GM12878 (cell line): ENCODE measurements at regions not wholly inside any gene's neighbourhood (a gene's known extent, or its start where the extent isn't known, plus 50 kb on each side); places are given as distances from the start of the nearest gene placed in this dataset.

Source experiments
- ATAC-seq: fragments of 200-7000 bp; cut with Tn5 transposase; 3 replicates; pipeline ENCODE4 v1.9.1; 2020; ENCODE audit warnings: mild to moderate bottlenecking, moderate library complexity
- BruUV-seq: library from RNA; stranded (reverse); fragments of 400-500 nt; replicated peaks from 2 replicates; lab custom pipeline; 2021; lab: Mats Ljungman, UMichigan
- CTCF ChIA-PET: fragments of 300-600 bp; sonication (Branson Sonifier 250); formaldehyde crosslinking; extraction: SDS; loops from one replicate; lab custom pipeline; 2021; ENCODE audit warnings: inconsistent platforms; lab: Yijun Ruan, JAX
- POLR2A ChIA-PET: fragments of 350-600 bp; formaldehyde crosslinking; extraction: SDS; loops from one replicate; lab custom pipeline; 2021; ENCODE audit warnings: inconsistent platforms; lab: Charles Lee
- RAD21 ChIA-PET: fragments of 300-600 bp; sonication (Branson Sonifier 250); formaldehyde crosslinking; loops from one replicate; lab custom pipeline; 2023; ENCODE audit warnings: antibody characterized with exemption; ENCODE audit not compliant: unreplicated experiment; lab: Charles Lee
- SMC1A ChIA-PET: fragments of 300-600 bp; sonication (Branson Sonifier 250); formaldehyde crosslinking; loops from one replicate; lab custom pipeline; 2023; ENCODE audit not compliant: unreplicated experiment, uncharacterized antibody; lab: Charles Lee
- DNase-seq: peaks from one replicate; pipeline ENCODE4 v3.0.0-alpha.2; 2011; ENCODE audit warnings: low read depth, low spot score
- FAIRE-seq: peaks from 3 replicates; lab custom pipeline; 2011; peaks lifted over from hg19 to GRCh38; lab: Jason Lieb, UNC
- H2AFZ ChIP-seq: 2 replicates; pipeline ENCODE4 v1.6.0; 2011; ENCODE audit warnings: low read depth, low read length, control low read depth; ENCODE audit not compliant: control insufficient read depth
- H3K27ac ChIP-seq: 2 replicates; pipeline ENCODE4 v1.5.1; 2011; ENCODE audit warnings: control low read depth; ENCODE audit not compliant: control insufficient read depth, insufficient read depth
- H3K27me3 ChIP-seq, 2 experiments: replicated peaks in 1 of 2; 2 replicates each; pipeline versions ENCODE4 v1.6.0 to v1.6.1; 2011; ENCODE audit warnings: low read length in 1 of 2; ENCODE audit not compliant: control insufficient read depth in 2 of 2, insufficient read depth in 2 of 2
- H3K36me3 ChIP-seq, 2 experiments: 2 replicates each; pipeline ENCODE4 v1.5.1; 2011; ENCODE audit warnings: low read length in 1 of 2; ENCODE audit not compliant: control insufficient read depth in 2 of 2, insufficient read depth in 2 of 2
- H3K4me1 ChIP-seq: 2 replicates; pipeline ENCODE4 v1.6.1; 2011; ENCODE audit warnings: mild to moderate bottlenecking, low read length, moderate library complexity, mixed read lengths; ENCODE audit not compliant: control insufficient read depth, insufficient read depth
- H3K4me2 ChIP-seq: 2 replicates; pipeline ENCODE4 v1.6.0; 2011; ENCODE audit warnings: control low read depth; ENCODE audit not compliant: control insufficient read depth, insufficient read depth
- H3K4me3 ChIP-seq: fragments of 200-600 bp; sonication (generic); 2 replicates; pipeline ENCODE4 v1.5.1; 2016
- H3K79me2 ChIP-seq: 2 replicates; pipeline ENCODE4 v1.6.0; 2011; ENCODE audit warnings: low read length; ENCODE audit not compliant: control insufficient read depth, insufficient read depth
- H3K9ac ChIP-seq: 2 replicates; pipeline ENCODE4 v1.8.0; 2011; ENCODE audit warnings: low read length, control low read depth, mixed read lengths; ENCODE audit not compliant: control insufficient read depth, insufficient read depth
- H3K9me3 ChIP-seq: replicated peaks from 3 replicates; pipeline ENCODE4 v1.5.1; 2011; ENCODE audit warnings: mild to moderate bottlenecking, low read length; ENCODE audit not compliant: control insufficient read depth, insufficient read depth
- H4K20me1 ChIP-seq: 2 replicates; pipeline ENCODE4 v1.6.0; 2011; ENCODE audit not compliant: control insufficient read depth, insufficient read depth
- BMI1 ChIP-seq: fragments of 450-650 bp; IDR thresholded peaks from 2 replicates; pipeline ENCODE4 v1.6.1; 2016; ENCODE audit warnings: mild to moderate bottlenecking, moderate library complexity, borderline replicate concordance
- CBX5 ChIP-seq: sonication (generic); IDR thresholded peaks from 2 replicates; pipeline ENCODE4 v1.6.1; 2016; ENCODE audit warnings: low read depth, moderate library complexity, mild to moderate bottlenecking, inconsistent platforms
- CHD1 ChIP-seq: IDR thresholded peaks from 2 replicates; pipeline ENCODE4 v1.6.1; 2012; ENCODE audit warnings: low read depth, low read length, improper control_type of control experiment
- GABPA ChIP-seq: IDR thresholded peaks from 2 replicates; pipeline ENCODE4 v1.6.1; 2014; ENCODE audit warnings: antibody characterized with exemption, low read depth, mild to moderate bottlenecking, inconsistent platforms
- GATAD2B ChIP-seq: fragments of 450-650 bp; conservative IDR thresholded peaks from 2 replicates; pipeline ENCODE4 v1.6.1; 2017; ENCODE audit warnings: low read depth, mild to moderate bottlenecking, moderate library complexity
- HCFC1 ChIP-seq: fragments of 150-350 bp; IDR thresholded peaks from 2 replicates; pipeline ENCODE4 v1.6.1; 2014; ENCODE audit warnings: low read length
- HDAC2 ChIP-seq: fragments of 200-600 bp; sonication (generic); IDR thresholded peaks from 2 replicates; pipeline ENCODE4 v1.6.1; 2017
- HDAC6 ChIP-seq: fragments of 200-600 bp; sonication (generic); IDR thresholded peaks from one replicate; pipeline ENCODE4 v1.8.0; 2017; ENCODE audit warnings: antibody characterized with exemption; ENCODE audit not compliant: unreplicated experiment
- JUND ChIP-seq: IDR thresholded peaks from 2 replicates; pipeline ENCODE4 v1.6.1; 2012; ENCODE audit warnings: low read depth, mild to moderate bottlenecking, low read length, improper control_type of control experiment, moderate library complexity
- MTA2 ChIP-seq: fragments of 450-650 bp; IDR thresholded peaks from 2 replicates; pipeline ENCODE4 v1.6.1; 2016; ENCODE audit warnings: low read depth, mild to moderate bottlenecking, moderate library complexity
- NR2F1 ChIP-seq: fragments of 450-650 bp; conservative IDR thresholded peaks from 2 replicates; pipeline ENCODE4 v1.6.1; 2017; ENCODE audit warnings: mild to moderate bottlenecking
- PML ChIP-seq: IDR thresholded peaks from 2 replicates; pipeline ENCODE4 v1.6.1; 2012; ENCODE audit warnings: low read length, inconsistent platforms
- RFX5 ChIP-seq: IDR thresholded peaks from 2 replicates; pipeline ENCODE4 v1.6.1; 2011; ENCODE audit warnings: low read depth, low read length, improper control_type of control experiment
- SMC3 ChIP-seq: IDR thresholded peaks from 2 replicates; pipeline ENCODE4 v1.6.1; 2011; ENCODE audit warnings: low read length, improper control_type of control experiment, borderline replicate concordance
- SPI1 ChIP-seq: IDR thresholded peaks from 2 replicates; pipeline ENCODE4 v1.6.1; 2011; ENCODE audit warnings: low read depth, mild to moderate bottlenecking, low read length, moderate library complexity, borderline replicate concordance; ENCODE audit not compliant: insufficient read depth
- SREBF1 ChIP-seq: IDR thresholded peaks from 2 replicates; pipeline ENCODE4 v1.6.1; 2012; ENCODE audit warnings: mild to moderate bottlenecking, low read length
- STAT3 ChIP-seq: IDR thresholded peaks from 2 replicates; pipeline ENCODE4 v1.6.1; 2011; ENCODE audit warnings: low read depth, low read length, improper control_type of control experiment
- SUZ12 ChIP-seq: fragments of 200-600 bp; sonication (generic); IDR thresholded peaks from one replicate; pipeline ENCODE4 v1.6.1; 2018; ENCODE audit warnings: antibody characterized with exemption, mild to moderate bottlenecking; ENCODE audit not compliant: unreplicated experiment
- TAF1 ChIP-seq: IDR thresholded peaks from 2 replicates; pipeline ENCODE4 v1.6.1; 2011; ENCODE audit warnings: mild to moderate bottlenecking, low read depth, low read length, borderline replicate concordance
- ZSCAN29 ChIP-seq: fragments of 450-650 bp; IDR thresholded peaks from 2 replicates; pipeline ENCODE4 v1.6.1; 2017; ENCODE audit warnings: mild to moderate bottlenecking, moderate library complexity
- WGBS: methylation state at CpG from one replicate; pipeline ENCODE4 v1.1.6; 2016; ENCODE audit warnings: low lambda C conversion rate; ENCODE audit not compliant: insufficient replicate concordance, insufficient coverage; ENCODE audit errors: missing lambda C conversion rate; 5-methylcytosine and 5-hydroxymethylcytosine counted together
- in situ Hi-C: fragments of 300-500 bp; cut with MboI; formaldehyde crosslinking; loops from 9 replicates; pipeline ENCODE4 v1.14.3; 2018; ENCODE audit warnings: mixed read lengths
- intact Hi-C: fragments of 100-400 bp; cut with micrococcal nuclease; formaldehyde crosslinking; loops from one replicate; pipeline ENCODE4 v1.14.2; 2022; ENCODE audit not compliant: unreplicated experiment
- TF ChIP-seq, protein P1 (sequence below): fragments of 450-650 bp; IDR thresholded peaks from 2 replicates; pipeline ENCODE4 v1.6.1; 2017; ENCODE audit warnings: mild to moderate bottlenecking, moderate library complexity

DNA sequence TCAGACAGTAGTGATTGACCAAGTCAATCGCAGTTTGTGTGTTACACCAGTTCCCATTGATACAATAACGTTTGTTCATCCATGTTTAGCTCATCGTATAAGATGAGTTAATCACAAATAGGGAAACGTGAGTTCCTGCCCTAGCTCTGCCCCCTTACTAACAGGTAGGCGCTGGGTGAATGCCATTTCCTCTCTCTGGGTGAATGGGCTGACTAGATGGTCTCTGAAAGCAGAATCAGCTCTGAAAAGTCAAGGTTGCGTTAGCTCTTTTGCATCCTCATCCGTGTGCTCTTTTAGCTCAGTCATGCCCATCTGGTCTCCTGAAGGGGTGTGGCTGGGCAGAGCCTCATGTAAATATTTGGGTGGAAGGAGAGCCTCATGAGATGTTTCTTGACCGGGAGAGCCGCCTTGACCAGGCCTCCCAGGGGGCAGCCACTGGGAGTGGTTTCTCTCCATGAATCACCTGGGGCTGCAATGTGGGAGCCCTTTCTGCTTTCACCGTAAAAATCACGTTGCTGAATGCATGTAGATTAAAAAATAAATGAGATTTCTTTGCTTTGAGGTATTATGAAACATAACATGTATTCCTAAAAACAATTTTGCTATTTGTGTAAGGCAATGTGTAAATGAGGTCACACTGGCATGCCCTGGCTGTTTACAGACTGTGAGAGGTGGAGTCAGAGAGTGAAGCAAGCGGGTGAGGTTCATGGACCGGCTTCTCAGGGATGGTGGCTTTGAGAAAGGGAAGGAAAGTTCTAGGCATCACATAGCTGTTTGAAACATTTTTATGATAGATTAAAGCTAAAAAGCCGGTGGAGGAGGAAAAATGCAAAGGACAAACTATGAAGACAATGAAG lies 108.4 kb upstream of the RASGRP1 start:
- in situ Hi-C loops: no loop called here
- H3K27me3 ChIP-seq: no peaks in the 10 kb centered on the region
- 0 out of 2 replicates have a peak overlapping the region, but pooled peaks have one; percentile 7 for H3K9ac ChIP-seq
- no peaks in the 10 kb centered on the region for H3K9me3 ChIP-seq
- peak; percentile 56 for ATAC-seq
- RAD21 ChIA-PET: interaction anchor here (0.6 to 22.5 kb wide), 21 partner anchors 8 to 232 kb away, joined by 3 to 517 read pairs (median 7); partner anchors contain the start of genes FAM98B and RASGRP1
- SMC1A ChIA-PET: interaction anchor here (1.0 to 47.0 kb wide), 11 partner anchors 8 to 232 kb away, joined by 3 to 1803 read pairs (median 6); partner anchors contain the start of gene RASGRP1
- no TSS peak for BruUV-seq
- 11% methylated on average over 14 of the region's 14 CpGs for WGBS
- FAIRE-seq: no peak
- peak overlapping the region; percentile 0; the same call in 1 of the 2 replicates for H3K4me3 ChIP-seq
- H3K4me2 ChIP-seq: peak overlapping the region; percentile 44; the same call in 1 of the 2 replicates
- peak overlapping the region; percentile 58 for H2AFZ ChIP-seq
- POLR2A ChIA-PET: interaction anchor here (1.0 to 11.3 kb wide), 12 partner anchors 11 to 232 kb away, joined by 3 to 367 read pairs (median 38); partner anchors contain the start of gene RASGRP1
- peaks cover 51% of the 10 kb centered on the region for H3K4me1 ChIP-seq
- CTCF ChIA-PET: interaction anchor here (1.4 to 9.3 kb wide), 11 partner anchors 8 to 152 kb away, joined by 3 to 173 read pairs (median 26); partner anchors contain the start of gene RASGRP1
- intact Hi-C loops: no loop called here
- no peaks in the 10 kb centered on the region for H3K36me3 ChIP-seq
- DNase-seq: peak; percentile 86
- peak overlapping the region; percentile 77 for H3K27ac ChIP-seq
- H4K20me1 ChIP-seq: no peaks in the 10 kb centered on the region
- no peaks in the 10 kb centered on the region for H3K79me2 ChIP-seq
- TF ChIP-seq ZSCAN29 (0 out of 2 replicates have a peak, but pooled peaks have one; percentile 36), NR2F1 (0 out of 2 replicates have a peak, but pooled peaks have one; percentile 38), SREBF1 (no peak), SPI1 (peak; percentile 20; the same call in 1 of the 2 replicates), GABPA (no peak), HDAC6 (no peak), JUND (no peak), STAT3 (no peak), RFX5 (no peak), SMC3 (peak; percentile 12; the same call in 1 of the 2 replicates), HCFC1 (no peak), CHD1 (no peak), GATAD2B (no peak), PML (no peak), BMI1 (no peak; the same call in 1 of the 2 replicates), CBX5 (no peak), TAF1 (no peak), SUZ12 (no peak), HDAC2 (no peak), MTA2 (peak; percentile 41; the same call in 1 of the 2 replicates)
- TF ChIP-seq, protein P1, sequence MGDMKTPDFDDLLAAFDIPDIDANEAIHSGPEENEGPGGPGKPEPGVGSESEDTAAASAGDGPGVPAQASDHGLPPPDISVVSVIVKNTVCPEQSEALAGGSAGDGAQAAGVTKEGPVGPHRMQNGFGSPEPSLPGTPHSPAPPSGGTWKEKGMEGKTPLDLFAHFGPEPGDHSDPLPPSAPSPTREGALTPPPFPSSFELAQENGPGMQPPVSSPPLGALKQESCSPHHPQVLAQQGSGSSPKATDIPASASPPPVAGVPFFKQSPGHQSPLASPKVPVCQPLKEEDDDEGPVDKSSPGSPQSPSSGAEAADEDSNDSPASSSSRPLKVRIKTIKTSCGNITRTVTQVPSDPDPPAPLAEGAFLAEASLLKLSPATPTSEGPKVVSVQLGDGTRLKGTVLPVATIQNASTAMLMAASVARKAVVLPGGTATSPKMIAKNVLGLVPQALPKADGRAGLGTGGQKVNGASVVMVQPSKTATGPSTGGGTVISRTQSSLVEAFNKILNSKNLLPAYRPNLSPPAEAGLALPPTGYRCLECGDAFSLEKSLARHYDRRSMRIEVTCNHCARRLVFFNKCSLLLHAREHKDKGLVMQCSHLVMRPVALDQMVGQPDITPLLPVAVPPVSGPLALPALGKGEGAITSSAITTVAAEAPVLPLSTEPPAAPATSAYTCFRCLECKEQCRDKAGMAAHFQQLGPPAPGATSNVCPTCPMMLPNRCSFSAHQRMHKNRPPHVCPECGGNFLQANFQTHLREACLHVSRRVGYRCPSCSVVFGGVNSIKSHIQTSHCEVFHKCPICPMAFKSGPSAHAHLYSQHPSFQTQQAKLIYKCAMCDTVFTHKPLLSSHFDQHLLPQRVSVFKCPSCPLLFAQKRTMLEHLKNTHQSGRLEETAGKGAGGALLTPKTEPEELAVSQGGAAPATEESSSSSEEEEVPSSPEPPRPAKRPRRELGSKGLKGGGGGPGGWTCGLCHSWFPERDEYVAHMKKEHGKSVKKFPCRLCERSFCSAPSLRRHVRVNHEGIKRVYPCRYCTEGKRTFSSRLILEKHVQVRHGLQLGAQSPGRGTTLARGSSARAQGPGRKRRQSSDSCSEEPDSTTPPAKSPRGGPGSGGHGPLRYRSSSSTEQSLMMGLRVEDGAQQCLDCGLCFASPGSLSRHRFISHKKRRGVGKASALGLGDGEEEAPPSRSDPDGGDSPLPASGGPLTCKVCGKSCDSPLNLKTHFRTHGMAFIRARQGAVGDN: peak; percentile 80
